ENCODE measurements at regions not wholly inside any gene's neighbourhood (a gene's known extent, or its start where the extent isn't known, plus 50 kb on each side); places are given as distances from the start of the nearest gene placed in this dataset.

- no peak for TF ChIP-seq CTCF (IDR thresholded peaks at IDR 0.05)
- TF ChIP-seq POLR2A (IDR thresholded peaks at IDR 0.05) = no peak
These were observed 168.0 kb upstream of the RAB4A start for GRCh38 chr1:229102741-229103391.
